ENCODE measurements at regions not wholly inside any gene's neighbourhood (a gene's known extent, or its start where the extent isn't known, plus 50 kb on each side); places are given as distances from the start of the nearest gene placed in this dataset. TPM values are rescaled to one million over a fixed set of nuclear protein-coding genes. Genes with fewer than 3 reads are reported as not detected.

DNA sequence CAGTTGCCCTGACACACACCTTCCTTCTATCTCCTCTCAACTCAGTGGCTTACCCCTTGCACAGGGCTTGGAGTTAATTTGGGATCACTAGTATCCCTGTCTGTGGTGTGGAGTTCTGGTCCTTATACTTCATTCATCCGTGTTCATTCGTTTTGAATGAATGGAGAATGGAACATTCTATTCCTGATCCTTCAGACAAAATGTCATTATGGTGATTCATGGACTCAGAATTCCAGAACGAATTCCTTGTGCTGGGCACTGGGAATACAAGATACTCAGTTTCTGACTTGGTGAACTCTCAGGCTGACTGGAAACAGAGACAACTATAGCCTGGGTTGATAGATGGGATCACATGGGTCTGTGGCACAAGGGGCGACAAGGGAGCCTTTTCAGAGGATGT lies 49.9 kb upstream of the TRABD2B start:
- Histone ChIP-seq H3K36me3 (replicated peaks in 1 of 2; ENCODE audit: control insufficient read depth in 1 of 2, insufficient read depth in 2 of 2, low read length in 2 of 2) (no peaks in the 10 kb centered on the region), H3K79me2 (ENCODE audit: insufficient read depth, low read length) (no peaks in the 10 kb centered on the region), H3K27me3 (ENCODE audit: control insufficient read depth in 2 of 2, insufficient read depth in 2 of 2, low read length in 2 of 2) (peaks cover 0 to 3% of the 10 kb centered on the region in 2 donors), H3K4me1 (ENCODE audit: control insufficient read depth in 1 of 2, insufficient read depth in 2 of 2, low read length in 2 of 2) (no peaks in the 10 kb centered on the region), H3K4me3 (replicated peaks in 1 of 3; ENCODE audit: low read depth in 2 of 3, low read length in 3 of 3) (no peak overlapping the region), H3K9ac (ENCODE audit: insufficient read depth, low read length, poor library complexity, severe bottlenecking) (no peak overlapping the region), H2AFZ (ENCODE audit: insufficient read depth, low read depth, low read length, poor library complexity, severe bottlenecking) (no peak overlapping the region), H3K9me3 (replicated peaks in 1 of 2; ENCODE audit: control insufficient read depth in 1 of 2, insufficient read depth in 1 of 2, low read length in 2 of 2) (no peaks in the 10 kb centered on the region), H3K27ac (ENCODE audit: low read depth in 1 of 2, low read length in 2 of 2) (no peak overlapping the region), H3K4me2 (replicated peaks; ENCODE audit: extremely low read depth, low read length, poor library complexity, severe bottlenecking) (no peak overlapping the region), H4K20me1 (ENCODE audit: insufficient read depth, low read length) (no peaks in the 10 kb centered on the region)
- Mint-ChIP-seq H3K9me3 (peaks cover 0 to 3% (median 0%) of the 10 kb centered on the region in 7 donors), H3K27ac (no peak overlapping the region), H3K4me1 (no peaks in the 10 kb centered on the region), H3K36me3 (no peaks in the 10 kb centered on the region), H3K27me3 (ENCODE audit: low read depth in 3 of 3) (peaks cover 3 to 12% (median 9%) of the 10 kb centered on the region in 3 donors), H3K4me3 (no peak overlapping the region)
- DNase-seq: no peak
- intact Hi-C loops (cut with micrococcal nuclease): no loop called here
- 100% methylated on average over 3 of the region's 4 CpGs for WGBS (ENCODE audit: insufficient coverage)
- TF ChIP-seq, protein P1, sequence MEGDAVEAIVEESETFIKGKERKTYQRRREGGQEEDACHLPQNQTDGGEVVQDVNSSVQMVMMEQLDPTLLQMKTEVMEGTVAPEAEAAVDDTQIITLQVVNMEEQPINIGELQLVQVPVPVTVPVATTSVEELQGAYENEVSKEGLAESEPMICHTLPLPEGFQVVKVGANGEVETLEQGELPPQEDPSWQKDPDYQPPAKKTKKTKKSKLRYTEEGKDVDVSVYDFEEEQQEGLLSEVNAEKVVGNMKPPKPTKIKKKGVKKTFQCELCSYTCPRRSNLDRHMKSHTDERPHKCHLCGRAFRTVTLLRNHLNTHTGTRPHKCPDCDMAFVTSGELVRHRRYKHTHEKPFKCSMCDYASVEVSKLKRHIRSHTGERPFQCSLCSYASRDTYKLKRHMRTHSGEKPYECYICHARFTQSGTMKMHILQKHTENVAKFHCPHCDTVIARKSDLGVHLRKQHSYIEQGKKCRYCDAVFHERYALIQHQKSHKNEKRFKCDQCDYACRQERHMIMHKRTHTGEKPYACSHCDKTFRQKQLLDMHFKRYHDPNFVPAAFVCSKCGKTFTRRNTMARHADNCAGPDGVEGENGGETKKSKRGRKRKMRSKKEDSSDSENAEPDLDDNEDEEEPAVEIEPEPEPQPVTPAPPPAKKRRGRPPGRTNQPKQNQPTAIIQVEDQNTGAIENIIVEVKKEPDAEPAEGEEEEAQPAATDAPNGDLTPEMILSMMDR (IDR thresholded peaks at IDR 0.05): no peak

Small RNA genes in the stretch of these regions (small RNA-seq; reads per million reads assigned to genes)
- gene CYP46A4P (ENCODE audit: insufficient read length, low read depth): not detected

Measured in CD14-positive monocyte (primary cell).